NCI-H526 treated with DMSO at 0.1 percent for 48 hours (cell line): ENCODE measurements at regions not wholly inside any gene's neighbourhood (a gene's known extent, or its start where the extent isn't known, plus 50 kb on each side); places are given as distances from the start of the nearest gene placed in this dataset.
"Not testable (repeated sequence)": the region's sequence is repeated elsewhere in the genome, so short reads cannot be mapped to it uniquely, and the experiment has no call there.

ENCODE experiments used
- DNase-seq: peaks from one replicate; lab custom pipeline; 2025; lab: John Stamatoyannopoulos, UW

DNA sequence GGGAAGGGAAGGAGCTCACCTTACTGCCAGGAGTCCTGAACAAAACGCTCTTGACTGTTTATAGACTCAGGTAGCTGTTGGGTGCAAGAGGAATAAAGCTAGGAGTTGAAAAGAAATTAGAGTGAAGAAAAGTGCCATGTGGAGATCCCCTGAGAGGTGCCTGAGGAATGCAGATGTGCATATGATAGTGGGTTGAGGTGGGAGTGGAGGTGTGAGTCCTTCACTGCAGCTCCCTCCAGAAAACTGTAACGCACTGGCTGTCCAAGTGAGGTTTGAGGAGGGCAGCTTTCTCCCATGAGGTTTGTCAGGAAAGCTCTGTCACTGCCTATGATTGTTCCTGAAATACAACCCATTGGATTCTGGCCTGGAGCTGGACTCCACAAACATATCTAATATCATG, 904.8 kb upstream of the POT1 start:
- no peak for DNase-seq

GRCh38 chr7:125833839-125834238, 904.2 kb upstream of the POT1 start:
- DNase-seq = no peak

DNA sequence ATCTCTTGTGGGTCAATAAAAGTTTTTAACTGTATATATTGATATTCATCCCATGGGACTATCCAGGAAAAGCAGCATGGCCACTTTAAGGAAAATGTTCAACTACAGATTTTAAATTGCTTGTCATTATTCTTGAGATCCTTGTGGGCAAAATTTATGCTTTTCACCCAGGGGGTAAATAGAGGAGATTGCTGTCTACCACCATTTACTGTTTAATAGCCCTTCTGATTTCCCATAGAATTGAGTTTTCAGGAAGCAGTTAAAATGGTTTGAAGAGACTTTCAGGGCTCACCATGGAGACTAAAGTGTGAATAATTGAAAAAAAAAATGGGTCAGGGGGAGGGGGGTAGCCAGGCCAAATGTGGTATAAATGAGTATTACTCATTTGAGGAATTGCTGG, 901.1 kb upstream of the POT1 start:
- DNase-seq = no peak

DNA sequence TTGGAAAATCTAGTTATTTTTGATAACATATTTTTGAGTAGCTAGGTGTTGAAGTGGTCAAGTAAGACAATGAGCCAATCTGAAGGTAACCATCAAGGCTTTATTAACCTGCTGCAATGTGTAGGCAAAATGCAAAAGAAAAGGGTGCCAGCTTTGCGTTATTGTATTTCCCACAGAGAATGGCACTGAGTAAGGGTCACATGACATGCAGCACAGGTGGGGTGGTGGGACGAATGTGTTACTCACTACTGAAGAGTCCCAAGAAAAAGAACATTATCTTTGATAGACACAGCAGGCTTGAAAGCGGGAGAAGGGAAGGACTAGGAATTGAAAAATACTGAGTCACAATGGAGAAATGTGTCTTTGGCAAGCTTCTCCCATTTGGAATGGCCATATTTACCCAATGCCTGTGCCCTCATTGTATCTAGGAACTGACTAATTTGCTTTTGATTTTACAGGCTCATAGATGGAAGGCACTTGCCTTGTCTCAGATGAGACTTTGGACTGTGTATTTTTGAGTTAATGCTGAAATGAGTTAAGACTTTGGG, 898.6 kb upstream of the POT1 start:
- DNase-seq = no peak

DNA sequence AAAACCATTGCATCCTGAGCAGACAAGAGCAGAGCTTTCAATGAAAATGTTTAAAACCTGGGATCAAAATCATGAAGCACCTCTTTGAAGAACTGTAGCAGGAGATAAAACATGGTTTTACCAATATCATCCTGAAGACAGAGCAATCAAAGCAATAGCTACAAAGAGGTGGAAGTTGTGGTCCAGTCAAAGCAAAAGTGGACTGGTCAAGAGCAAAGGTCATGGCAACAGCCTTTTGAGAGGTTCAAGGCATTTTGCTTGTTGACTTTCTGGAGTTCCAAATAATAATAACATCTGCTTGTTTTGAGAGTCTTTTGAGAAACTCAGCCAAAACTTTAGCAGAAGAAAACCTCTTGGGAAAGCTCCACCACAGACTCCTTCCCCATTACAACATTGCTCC, 893.9 kb upstream of the POT1 start:
- DNase-seq = no peak

- DNase-seq = no peak
Observed at GRCh38 chr7:125820495-125820894, 890.9 kb upstream of the POT1 start.

DNA sequence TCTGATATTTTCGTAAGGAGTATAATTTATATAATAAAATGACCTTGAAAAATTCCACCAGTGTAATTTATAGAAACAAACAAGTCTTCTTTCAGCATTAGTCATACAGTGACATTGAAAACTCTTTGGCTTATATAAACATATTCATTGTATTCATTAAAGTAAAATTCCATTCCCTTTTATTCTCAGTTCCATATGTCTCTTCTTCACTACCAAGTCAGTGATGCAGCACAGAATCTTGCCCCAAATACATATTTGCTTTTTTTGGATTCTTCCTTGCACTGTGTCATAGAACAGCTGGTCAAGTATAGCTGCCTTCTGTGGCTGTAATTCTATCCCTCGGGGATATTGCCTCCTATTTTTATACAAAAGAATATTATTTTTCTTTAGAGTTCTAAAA, 884.5 kb upstream of the POT1 start:
- DNase-seq = no peak

DNA sequence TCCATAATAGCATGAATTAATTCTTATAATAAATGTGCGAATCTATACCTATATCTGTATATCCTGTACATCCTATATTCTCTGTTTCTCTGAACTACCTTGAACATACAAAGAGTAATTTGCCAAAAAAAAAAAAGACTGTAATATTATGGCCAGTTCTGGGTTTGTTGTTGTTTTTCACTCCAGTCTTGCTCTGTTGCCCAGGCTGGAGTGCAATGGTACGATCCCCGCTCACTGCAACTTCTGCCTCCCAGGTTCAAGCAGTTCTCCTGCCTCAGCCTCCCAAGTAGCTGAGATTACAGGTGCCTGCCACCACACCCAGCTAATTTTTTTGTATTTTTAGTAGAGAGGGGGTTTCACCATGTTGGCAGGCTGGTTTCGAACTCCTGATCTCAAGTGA, 876.9 kb upstream of the POT1 start:
- DNase-seq = not testable (repeated sequence)

DNA sequence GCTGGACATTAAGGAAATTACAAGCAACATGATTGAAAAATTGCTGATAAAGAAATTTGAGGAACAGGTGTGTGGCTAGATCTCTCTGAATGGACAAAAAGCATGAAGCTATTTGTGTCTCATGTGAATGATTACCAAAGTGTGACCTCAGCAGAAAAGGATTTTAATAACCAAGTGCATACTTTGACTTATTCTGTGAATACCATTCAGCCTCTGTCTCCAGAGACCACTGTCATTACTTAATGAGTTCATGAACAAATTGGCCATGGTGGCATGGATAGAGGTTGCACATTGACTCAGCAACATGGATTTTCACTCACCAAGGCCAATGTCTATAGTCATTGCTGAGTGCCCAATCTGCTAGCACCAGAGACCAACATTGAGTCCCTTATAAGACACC, 874.6 kb upstream of the POT1 start:
- DNase-seq = no peak

- DNase-seq = no peak
Observed at GRCh38 chr7:125780153-125780552, 850.5 kb upstream of the POT1 start.

GRCh38 chr7:125775317-125775716, 845.7 kb upstream of the POT1 start:
- DNase-seq = peak; percentile 61

- DNase-seq = no peak
Observed at GRCh38 chr7:125773113-125773785, 843.6 kb upstream of the POT1 start.

- DNase-seq = no peak
Observed at GRCh38 chr7:125747966-125748365, 818.3 kb upstream of the POT1 start.

DNA sequence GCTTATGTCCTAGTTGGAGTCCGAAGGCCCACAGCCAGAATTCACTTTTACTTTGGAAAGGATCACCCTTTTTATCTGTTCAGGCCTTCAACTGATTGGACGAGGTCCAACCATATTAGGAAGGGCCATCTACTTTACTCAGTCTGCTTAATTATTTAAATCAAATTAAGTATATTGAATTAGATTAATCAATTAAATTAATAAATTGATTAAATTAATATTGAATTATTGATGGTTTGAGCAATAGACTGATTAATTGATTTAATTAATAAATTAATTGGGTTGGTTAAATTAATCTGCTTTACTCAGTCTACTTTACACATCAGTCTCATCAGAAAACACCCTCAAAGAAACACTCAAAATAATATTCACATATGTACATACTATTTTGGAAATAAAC, 816.9 kb upstream of the POT1 start:
- no peak for DNase-seq

- no peak for DNase-seq
Observed at GRCh38 chr7:125727215-125727614, 797.6 kb upstream of the POT1 start.

DNA sequence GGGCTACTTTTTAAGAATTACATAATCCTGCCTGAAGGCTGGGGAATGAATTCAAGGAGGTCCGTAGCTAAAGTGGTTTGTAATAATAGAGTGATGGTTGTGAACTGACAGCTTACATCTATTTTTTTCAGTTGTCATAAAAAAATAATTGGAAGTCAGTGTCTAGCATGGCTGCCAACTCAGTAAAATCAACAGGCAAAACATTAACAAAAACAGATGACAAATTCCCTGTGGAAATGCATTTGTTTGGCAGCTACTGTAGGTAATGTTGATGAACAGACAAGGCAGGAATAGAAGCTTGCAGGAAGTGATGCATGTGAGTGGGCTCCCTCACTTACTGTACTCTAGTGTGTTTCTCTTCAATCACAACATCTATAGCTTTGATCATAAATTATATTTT, 766.0 kb upstream of the POT1 start:
- no peak for DNase-seq

DNA sequence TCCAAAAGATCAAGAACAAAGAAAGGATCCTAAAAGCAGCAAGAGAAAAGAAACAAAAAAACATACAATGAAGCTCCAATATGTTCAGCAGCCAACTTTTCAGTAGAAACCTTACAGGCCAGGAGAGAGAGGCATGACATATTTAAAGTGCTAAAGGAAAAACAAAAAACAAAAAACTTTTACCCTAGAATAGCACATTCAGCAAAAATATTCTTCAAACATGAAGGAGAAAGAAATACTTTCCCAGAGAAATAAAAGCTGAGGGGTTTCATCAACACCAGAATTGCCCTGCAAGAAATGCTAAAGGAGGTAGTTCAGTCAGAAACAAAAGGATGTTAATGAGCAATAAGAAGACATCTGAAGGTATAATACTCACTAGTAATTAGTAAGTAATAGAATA, 753.5 kb upstream of the POT1 start:
- DNase-seq = no peak

GRCh38 chr7:125681508-125681907, 751.9 kb upstream of the POT1 start:
- DNase-seq = no peak

GRCh38 chr7:125678771-125679170, 749.1 kb upstream of the POT1 start:
- no peak for DNase-seq

DNA sequence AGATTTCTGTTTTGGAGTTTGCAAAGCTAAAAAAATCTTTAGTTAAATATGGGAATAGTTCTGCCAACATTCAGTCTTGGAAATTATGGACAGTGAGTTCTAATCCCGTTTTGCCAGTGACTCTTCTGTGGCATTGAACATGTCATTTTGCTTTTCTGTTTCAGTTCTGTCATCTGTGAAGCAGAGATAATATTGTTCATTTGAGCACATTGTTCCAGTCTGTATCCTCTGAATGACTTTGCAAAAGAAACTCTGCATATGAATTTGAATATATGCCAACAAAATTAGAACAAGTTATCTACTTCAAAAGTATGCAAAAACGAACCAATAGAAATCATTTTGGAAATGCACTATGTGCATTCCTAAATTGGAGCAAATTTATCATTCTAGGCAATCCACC, 746.0 kb upstream of the POT1 start:
- DNase-seq = no peak

- DNase-seq = no peak
Observed at GRCh38 chr7:125675169-125675568, 745.5 kb upstream of the POT1 start.

DNA sequence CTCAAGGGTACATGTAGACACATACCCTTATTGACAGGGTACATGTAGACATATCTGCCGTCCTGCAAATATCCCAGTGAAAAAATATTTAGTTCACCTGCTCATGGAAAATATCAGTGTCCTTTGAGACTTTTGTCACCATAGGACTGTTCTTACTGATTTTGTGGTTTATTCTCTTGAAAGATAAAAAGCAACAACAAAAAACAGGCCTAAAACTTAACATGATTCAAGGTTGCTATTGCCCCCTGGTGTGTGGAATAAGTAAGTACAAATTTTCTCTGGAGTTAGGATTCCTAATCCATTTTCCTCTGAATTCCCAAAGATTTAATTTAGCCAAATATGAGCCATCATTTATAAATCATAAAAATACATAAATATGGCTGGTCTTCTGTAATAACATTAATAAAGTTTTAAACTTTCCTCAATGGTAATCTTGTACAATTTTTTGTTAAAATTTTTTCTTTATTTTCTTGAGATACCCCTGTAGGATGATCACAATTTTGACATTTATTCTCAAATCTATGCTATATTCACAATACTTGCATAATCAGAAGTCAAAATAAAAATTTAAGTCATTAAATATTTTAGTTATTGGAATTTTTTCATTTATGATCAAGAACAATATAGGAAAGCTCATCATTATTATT, 741.4 kb upstream of the POT1 start:
- DNase-seq = peak; percentile 19

DNA sequence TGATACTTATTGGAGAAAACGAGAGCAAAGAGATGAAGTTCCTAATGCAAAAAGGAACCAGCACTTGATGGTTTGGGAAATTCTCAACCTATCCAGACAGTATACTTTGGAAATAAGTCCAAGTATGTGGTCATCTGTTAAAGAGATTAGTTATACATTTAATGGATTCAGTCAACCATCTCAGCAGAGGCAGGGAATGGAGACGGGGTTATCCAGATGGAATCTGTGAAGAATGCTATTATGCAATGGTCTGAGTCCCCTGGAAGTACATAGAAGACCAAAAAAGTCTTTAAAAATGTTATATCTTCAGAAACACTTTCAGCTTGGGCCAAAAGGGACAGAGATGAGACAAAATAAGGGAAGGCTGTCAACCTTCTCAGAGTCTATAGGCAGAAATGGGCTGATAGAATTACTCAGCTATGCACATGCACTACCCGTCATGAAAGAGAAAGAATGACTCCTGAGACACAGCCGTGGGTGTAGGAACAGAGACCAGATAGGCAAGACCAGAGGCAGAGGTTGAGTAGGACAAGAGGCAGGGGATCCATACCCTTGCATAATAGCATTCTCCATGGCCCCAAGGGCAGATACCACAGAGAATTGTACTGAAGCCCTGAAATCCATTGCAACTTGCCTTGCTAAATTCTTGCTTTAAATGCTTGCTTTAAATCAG, 738.8 kb upstream of the POT1 start:
- no peak for DNase-seq
